HG02973 (cell line): ENCODE measurements at regions not wholly inside any gene's neighbourhood (a gene's known extent, or its start where the extent isn't known, plus 50 kb on each side); places are given as distances from the start of the nearest gene placed in this dataset.
"Not testable (repeated sequence)": the region's sequence is repeated elsewhere in the genome, so short reads cannot be mapped to it uniquely, and the experiment has no call there.

Experiments
- ATAC-seq: cut with Tn5 transposase; IDR thresholded peaks from one replicate; pipeline ENCODE4 v1.9.1; 2021; ENCODE audit warnings: moderate library complexity; ENCODE audit not compliant: unreplicated experiment

DNA sequence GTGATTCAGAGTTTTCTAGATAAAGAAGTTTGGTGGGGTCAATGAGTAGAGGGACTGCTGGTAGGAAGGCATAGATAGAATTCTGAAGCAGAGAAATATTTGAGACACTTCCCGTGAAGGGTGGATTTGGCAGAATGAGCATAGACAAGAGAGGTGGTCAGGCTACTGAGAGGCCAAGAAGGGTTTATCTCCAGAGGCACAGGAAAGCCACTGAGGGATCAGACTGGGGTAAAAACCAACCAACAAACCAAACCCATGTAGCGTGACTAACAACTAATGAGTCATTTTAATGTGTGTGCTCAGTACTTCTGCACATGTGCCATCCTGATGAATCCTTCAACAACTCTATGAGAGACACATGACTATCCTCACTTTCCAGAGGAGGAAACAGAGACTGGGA is 60.0 kb upstream of the SERP2 start:
- no peak for ATAC-seq

GRCh38 chr13:44314160-44314559 is 59.5 kb upstream of the SERP2 start:
- ATAC-seq: not testable (repeated sequence)

- ATAC-seq: no peak
These were observed 55.9 kb upstream of the SERP2 start for GRCh38 chr13:44317752-44318151.

- no peak for ATAC-seq
These were observed 55.5 kb upstream of the SERP2 start for GRCh38 chr13:44318161-44318560.

DNA sequence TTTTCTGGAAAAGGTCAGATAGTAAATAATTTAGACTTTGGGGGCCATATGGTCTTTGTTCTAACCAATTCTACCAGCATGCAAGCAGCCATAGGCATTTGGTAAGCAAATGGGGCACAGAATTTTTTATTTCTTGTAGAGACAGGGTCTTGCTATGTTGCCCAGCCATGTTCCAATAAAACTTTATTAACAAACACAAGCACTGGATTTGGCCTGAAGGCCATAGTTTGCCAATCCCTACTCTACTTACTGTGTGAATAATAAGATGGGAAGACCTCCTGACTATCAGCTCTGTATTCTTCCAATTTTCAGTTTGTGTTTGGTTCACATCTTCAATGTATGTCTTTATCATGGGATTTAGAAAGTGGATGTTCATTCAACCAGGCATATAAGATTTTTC is 53.0 kb upstream of the SERP2 start:
- no peak for ATAC-seq

- no peak for ATAC-seq
These were observed 51.7 kb upstream of the SERP2 start for GRCh38 chr13:44321961-44322360.

DNA sequence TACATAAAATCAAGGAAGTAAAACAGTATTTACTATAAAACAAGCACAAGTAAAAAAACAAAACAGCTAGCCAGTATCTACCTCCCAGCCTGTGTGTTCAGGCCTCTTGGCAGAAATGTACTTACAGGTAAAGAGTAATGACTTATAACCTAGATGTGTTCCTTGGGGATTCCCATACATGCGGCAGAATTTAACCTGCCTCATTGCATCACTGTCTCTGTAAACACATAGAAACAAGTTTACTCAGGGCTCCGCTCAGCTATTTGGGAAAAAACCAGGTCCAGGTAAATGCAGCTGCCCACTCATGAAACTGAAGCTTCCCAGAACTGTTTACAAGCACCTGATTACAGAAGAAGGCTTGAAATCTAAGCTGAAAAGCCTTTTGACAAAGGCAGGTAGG is 50.7 kb upstream of the SERP2 start:
- no peak for ATAC-seq

DNA sequence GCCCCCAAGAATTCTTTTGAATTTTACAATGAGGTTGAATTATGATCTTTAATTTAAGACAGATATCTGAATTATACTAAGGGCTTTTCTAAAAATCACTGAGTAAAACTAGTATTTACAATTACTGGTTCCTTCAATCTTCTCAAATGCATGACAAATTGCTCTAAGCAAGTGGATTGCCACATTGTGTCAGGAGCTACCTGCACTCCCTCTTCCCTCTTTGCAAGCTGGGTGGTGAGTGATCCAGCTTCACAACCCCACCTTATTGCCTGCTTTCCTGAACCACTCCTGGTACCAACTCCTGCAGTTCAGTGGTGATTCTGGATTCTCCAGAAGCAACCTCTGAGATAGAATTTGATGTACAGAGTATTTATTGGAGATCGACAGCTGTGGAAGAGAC is 49.9 kb upstream of the SERP2 start:
- ATAC-seq: no peak
